Neural progenitor cell (in vitro differentiated cells): ENCODE measurements at regions not wholly inside any gene's neighbourhood (a gene's known extent, or its start where the extent isn't known, plus 50 kb on each side); places are given as distances from the start of the nearest gene placed in this dataset.

Experiments
- DNase-seq: peaks from one replicate; pipeline ENCODE4 v3.0.0-alpha.2; 2016; ENCODE audit warnings: low spot score
- H2AFZ ChIP-seq: fragments of 200-600 bp; sonication (generic); replicated peaks from 2 replicates; pipeline ENCODE4 v1.6.1; 2016; ENCODE audit warnings: antibody characterized with exemption
- H3F3A ChIP-seq: fragments of 200-600 bp; sonication (generic); 2 replicates; pipeline ENCODE4 v1.6.1; 2016; ENCODE audit warnings: antibody characterized with exemption, low read depth
- H3K27ac ChIP-seq: fragments of 200-600 bp; sonication (generic); 2 replicates; pipeline ENCODE4 v1.5.1; 2016; ENCODE audit warnings: mild to moderate bottlenecking
- H3K27me3 ChIP-seq: fragments of 200-600 bp; sonication (generic); 2 replicates; pipeline ENCODE4 v1.6.1; 2016; ENCODE audit warnings: mild to moderate bottlenecking, moderate library complexity
- H3K36me3 ChIP-seq: fragments of 200-600 bp; sonication (generic); 2 replicates; pipeline ENCODE4 v1.5.1; 2016
- H3K4me1 ChIP-seq: fragments of 200-600 bp; sonication (generic); 2 replicates; pipeline ENCODE4 v1.6.1; 2016; ENCODE audit warnings: mixed run types
- H3K4me2 ChIP-seq: fragments of 200-600 bp; sonication (generic); 2 replicates; pipeline ENCODE4 v1.6.1; 2016
- H3K4me3 ChIP-seq: fragments of 200-600 bp; sonication (generic); 2 replicates; pipeline ENCODE4 v1.5.1; 2016
- H3K79me2 ChIP-seq: fragments of 200-600 bp; sonication (generic); 2 replicates; pipeline ENCODE4 v1.6.1; 2016; ENCODE audit warnings: low read depth
- H3K9ac ChIP-seq: fragments of 200-600 bp; sonication (generic); 2 replicates; pipeline ENCODE4 v1.6.1; 2016
- H3K9me3 ChIP-seq: fragments of 200-600 bp; sonication (generic); 2 replicates; pipeline ENCODE4 v1.5.1; 2016; ENCODE audit warnings: low read depth
- H4K20me1 ChIP-seq: fragments of 200-600 bp; sonication (generic); 2 replicates; pipeline ENCODE4 v1.6.1; 2016; ENCODE audit warnings: low read depth
- H3K27ac Mint-ChIP-seq: 3 replicates; pipeline ENCODE4 v1.8.0; 2021; ENCODE audit warnings: mixed read lengths
- H3K27me3 Mint-ChIP-seq: 2 replicates; pipeline ENCODE4 v1.8.0; 2022; ENCODE audit warnings: low read depth, mild to moderate bottlenecking, inconsistent platforms, moderate library complexity, mixed read lengths; ENCODE audit not compliant: insufficient read depth
- H3K36me3 Mint-ChIP-seq: 3 replicates; pipeline ENCODE4 v1.8.0; 2021; ENCODE audit warnings: mixed read lengths
- H3K4me1 Mint-ChIP-seq: 3 replicates; pipeline ENCODE4 v1.8.0; 2021; ENCODE audit warnings: mixed read lengths
- H3K4me3 Mint-ChIP-seq: 3 replicates; pipeline ENCODE4 v1.8.0; 2021; ENCODE audit warnings: mild to moderate bottlenecking, moderate library complexity, mixed read lengths
- H3K9me3 Mint-ChIP-seq: 3 replicates; pipeline ENCODE4 v1.8.0; 2020; ENCODE audit warnings: mixed read lengths
- EZH2 ChIP-seq: fragments of 200-600 bp; sonication (generic); IDR thresholded peaks from 2 replicates; pipeline ENCODE4 v1.6.1; 2017; ENCODE audit warnings: antibody characterized with exemption, mild to moderate bottlenecking, moderate library complexity
- EZH2phosphoT487 ChIP-seq: fragments of 200-600 bp; sonication (generic); IDR thresholded peaks from 2 replicates; pipeline ENCODE4 v1.6.1; 2017; ENCODE audit warnings: antibody characterized with exemption
- TF ChIP-seq, protein P1 (sequence below): fragments of 200-600 bp; sonication (generic); IDR thresholded peaks from 2 replicates; pipeline ENCODE4 v1.5.1; 2017; ENCODE audit warnings: antibody characterized with exemption, mild to moderate bottlenecking

DNA sequence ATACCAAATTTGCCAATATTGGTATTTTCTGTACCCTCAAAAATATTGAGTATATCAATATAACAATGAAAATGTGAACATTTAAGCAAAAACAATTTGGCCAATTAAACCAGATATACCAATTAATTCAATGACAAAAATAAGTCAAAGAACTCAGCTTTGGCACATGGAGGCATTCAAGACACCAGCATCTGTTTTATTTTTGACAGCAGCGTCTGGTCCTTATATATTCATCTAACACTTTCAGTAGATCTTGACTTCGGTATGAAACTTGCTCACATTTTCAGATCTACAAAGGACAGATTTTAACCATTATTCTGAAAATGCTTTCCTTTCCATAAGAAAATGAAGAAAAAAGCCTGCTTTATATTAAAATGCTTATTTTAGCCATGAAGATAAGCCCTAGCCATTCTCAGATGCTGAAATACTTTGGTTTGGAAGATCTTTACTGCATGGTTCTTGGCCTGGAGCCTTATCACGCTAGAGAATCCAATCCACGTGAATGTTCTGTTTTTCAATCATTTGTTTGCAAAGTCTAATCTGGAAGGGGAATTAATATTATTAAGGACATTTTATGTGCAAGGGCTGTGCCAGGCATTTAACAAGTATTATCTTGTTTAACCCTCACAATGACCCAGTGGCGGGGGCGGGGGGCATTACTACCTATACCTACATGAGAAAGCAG is 132.2 kb downstream of the DLEU7 start:
- no peak overlapping the region for H3K27ac Mint-ChIP-seq
- H3K27me3 Mint-ChIP-seq = peaks cover 5% of the 10 kb centered on the region
- Histone ChIP-seq H3K9me3 (no peaks in the 10 kb centered on the region), H3K27ac (no peak overlapping the region), H3K36me3 (no peaks in the 10 kb centered on the region), H3K9ac (no peak overlapping the region), H3K79me2 (no peaks in the 10 kb centered on the region), H3K4me1 (no peaks in the 10 kb centered on the region), H3K4me3 (no peak overlapping the region), H4K20me1 (no peaks in the 10 kb centered on the region), H3F3A (no peaks in the 10 kb centered on the region), H3K27me3 (no peaks in the 10 kb centered on the region), H2AFZ (no peak overlapping the region), H3K4me2 (no peak overlapping the region)
- no peaks in the 10 kb centered on the region for H3K9me3 Mint-ChIP-seq
- peaks cover 3% of the 10 kb centered on the region for H3K4me1 Mint-ChIP-seq
- H3K36me3 Mint-ChIP-seq = no peaks in the 10 kb centered on the region
- DNase-seq = no peak
- TF ChIP-seq EZH2 (no peak), EZH2phosphoT487 (no peak)
- TF ChIP-seq, protein P1, sequence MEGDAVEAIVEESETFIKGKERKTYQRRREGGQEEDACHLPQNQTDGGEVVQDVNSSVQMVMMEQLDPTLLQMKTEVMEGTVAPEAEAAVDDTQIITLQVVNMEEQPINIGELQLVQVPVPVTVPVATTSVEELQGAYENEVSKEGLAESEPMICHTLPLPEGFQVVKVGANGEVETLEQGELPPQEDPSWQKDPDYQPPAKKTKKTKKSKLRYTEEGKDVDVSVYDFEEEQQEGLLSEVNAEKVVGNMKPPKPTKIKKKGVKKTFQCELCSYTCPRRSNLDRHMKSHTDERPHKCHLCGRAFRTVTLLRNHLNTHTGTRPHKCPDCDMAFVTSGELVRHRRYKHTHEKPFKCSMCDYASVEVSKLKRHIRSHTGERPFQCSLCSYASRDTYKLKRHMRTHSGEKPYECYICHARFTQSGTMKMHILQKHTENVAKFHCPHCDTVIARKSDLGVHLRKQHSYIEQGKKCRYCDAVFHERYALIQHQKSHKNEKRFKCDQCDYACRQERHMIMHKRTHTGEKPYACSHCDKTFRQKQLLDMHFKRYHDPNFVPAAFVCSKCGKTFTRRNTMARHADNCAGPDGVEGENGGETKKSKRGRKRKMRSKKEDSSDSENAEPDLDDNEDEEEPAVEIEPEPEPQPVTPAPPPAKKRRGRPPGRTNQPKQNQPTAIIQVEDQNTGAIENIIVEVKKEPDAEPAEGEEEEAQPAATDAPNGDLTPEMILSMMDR = no peak
- no peak overlapping the region for H3K4me3 Mint-ChIP-seq

DNA sequence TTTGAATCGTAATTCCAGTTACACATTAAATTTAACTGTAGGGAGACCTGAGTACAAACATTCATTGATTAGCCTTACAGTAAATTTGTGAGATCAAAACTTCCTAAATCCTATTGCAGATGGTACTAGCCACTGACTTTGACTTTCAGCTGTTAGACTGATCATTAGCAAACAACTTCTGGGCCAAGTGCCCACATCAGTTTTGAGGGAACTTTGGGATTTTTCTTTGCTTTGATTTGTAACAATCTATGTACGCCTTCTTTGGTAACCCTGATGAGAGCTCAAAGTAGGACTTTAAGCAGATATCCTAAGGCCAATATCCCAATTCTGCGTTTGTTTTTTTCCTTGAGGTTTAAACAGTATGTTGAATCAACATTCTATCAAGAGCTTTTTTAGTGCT is 131.5 kb downstream of the DLEU7 start:
- H3K27me3 Mint-ChIP-seq = peaks cover 5% of the 10 kb centered on the region
- Histone ChIP-seq H4K20me1 (no peaks in the 10 kb centered on the region), H2AFZ (no peak overlapping the region), H3K27me3 (no peaks in the 10 kb centered on the region), H3K9ac (no peak overlapping the region), H3K36me3 (no peaks in the 10 kb centered on the region), H3K79me2 (no peaks in the 10 kb centered on the region), H3K9me3 (no peaks in the 10 kb centered on the region), H3K27ac (no peak overlapping the region), H3K4me2 (no peak overlapping the region), H3K4me3 (no peak overlapping the region), H3K4me1 (no peaks in the 10 kb centered on the region), H3F3A (no peaks in the 10 kb centered on the region)
- H3K27ac Mint-ChIP-seq = no peak overlapping the region
- H3K36me3 Mint-ChIP-seq = no peaks in the 10 kb centered on the region
- TF ChIP-seq EZH2 = no peak
- TF ChIP-seq, protein P1 = no peak
- TF ChIP-seq EZH2phosphoT487 = no peak
- H3K4me3 Mint-ChIP-seq = no peak overlapping the region
- H3K9me3 Mint-ChIP-seq = no peaks in the 10 kb centered on the region
- DNase-seq = no peak
- peaks cover 3% of the 10 kb centered on the region for H3K4me1 Mint-ChIP-seq

DNA sequence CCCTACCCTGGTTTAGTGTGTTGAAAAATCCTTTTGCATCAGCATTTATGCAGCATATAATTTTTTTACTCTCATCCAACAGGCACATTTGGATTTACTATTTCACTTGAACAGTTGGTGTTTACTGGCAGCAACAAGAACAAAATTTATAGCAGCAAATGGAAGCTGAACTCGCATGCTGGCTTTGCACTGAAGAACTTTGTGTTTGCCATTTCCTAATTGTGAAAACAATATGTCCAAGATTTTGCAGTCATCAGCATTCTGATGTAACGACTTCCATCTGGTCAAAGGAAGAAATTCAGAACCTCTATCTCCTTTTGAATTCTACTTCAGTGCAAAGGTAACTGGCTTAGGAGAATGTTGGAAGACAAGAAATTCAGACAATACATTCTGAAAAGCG is 131.0 kb downstream of the DLEU7 start:
- Histone ChIP-seq H4K20me1 (no peaks in the 10 kb centered on the region), H3K79me2 (no peaks in the 10 kb centered on the region), H3K27ac (no peak overlapping the region), H3K9ac (no peak overlapping the region), H3K27me3 (no peaks in the 10 kb centered on the region), H3K36me3 (no peaks in the 10 kb centered on the region), H2AFZ (no peak overlapping the region), H3K4me2 (no peak overlapping the region), H3K9me3 (no peaks in the 10 kb centered on the region), H3K4me1 (no peaks in the 10 kb centered on the region), H3F3A (no peaks in the 10 kb centered on the region), H3K4me3 (no peak overlapping the region)
- Mint-ChIP-seq H3K4me3 (no peak overlapping the region), H3K9me3 (no peaks in the 10 kb centered on the region), H3K27ac (no peak overlapping the region), H3K27me3 (peaks cover 5% of the 10 kb centered on the region), H3K4me1 (peaks cover 3% of the 10 kb centered on the region), H3K36me3 (no peaks in the 10 kb centered on the region)
- DNase-seq = no peak
- TF ChIP-seq EZH2phosphoT487 (no peak), EZH2 (no peak)
- TF ChIP-seq, protein P1 = no peak
